Endothelial cell of umbilical vein (primary cell): ENCODE measurements at regions not wholly inside any gene's neighbourhood (a gene's known extent, or its start where the extent isn't known, plus 50 kb on each side); places are given as distances from the start of the nearest gene placed in this dataset.

Experiments used
- BruUV-seq: library from RNA; stranded (reverse); fragments of 400-500 nt; replicated peaks from 2 replicates; lab custom pipeline; 2021; lab: Mats Ljungman, UMichigan
- CTCF ChIA-PET: fragments of 300-600, 350-600 bp; sonication (Branson Sonifier 250); formaldehyde crosslinking; loops from one replicate; lab custom pipeline; 2021; ENCODE audit warnings: antibody characterized with exemption, inconsistent platforms; lab: Charles Lee
- POLR2A ChIA-PET: fragments of 300-600, 350-600 bp; sonication (Branson Sonifier 250); formaldehyde crosslinking; loops from one replicate; lab custom pipeline; 2021; ENCODE audit warnings: antibody characterized with exemption, inconsistent platforms; lab: Charles Lee
- DNase-seq: peaks from one replicate; pipeline ENCODE4 v3.0.0-alpha.2; 2011; ENCODE audit warnings: low read depth, low spot score
- FAIRE-seq: peaks from 2 replicates; lab custom pipeline; 2011; peaks lifted over from hg19 to GRCh38; lab: Jason Lieb, UNC
- H2AFZ ChIP-seq: 2 replicates; pipeline ENCODE4 v1.6.0; 2012; ENCODE audit warnings: low read depth, low read length, control low read depth, inconsistent platforms
- H3K27ac ChIP-seq: 2 replicates; pipeline ENCODE4 v1.5.1; 2011; ENCODE audit warnings: low read depth, mild to moderate bottlenecking, control low read depth, low read length, moderate library complexity; ENCODE audit not compliant: insufficient read depth
- H3K27me3 ChIP-seq, 2 experiments: 2 replicates each; pipeline versions ENCODE4 v1.6.0 to v1.6.1; 2011; ENCODE audit warnings: low read length in 2 of 2, mixed read lengths in 1 of 2; ENCODE audit not compliant: control insufficient read depth in 2 of 2, insufficient read depth in 2 of 2
- H3K36me3 ChIP-seq, 2 experiments: 2 replicates in 1 of 2; 3 replicates in 1 of 2; pipeline ENCODE4 v1.5.1; 2011; ENCODE audit warnings: low read length in 2 of 2, mild to moderate bottlenecking in 1 of 2, moderate library complexity in 1 of 2; ENCODE audit not compliant: control insufficient read depth in 2 of 2, insufficient read depth in 2 of 2; ENCODE audit errors: extremely low read depth in 1 of 2
- H3K4me1 ChIP-seq: 3 replicates; pipeline ENCODE4 v1.5.1; 2011; ENCODE audit warnings: mild to moderate bottlenecking, low read length; ENCODE audit not compliant: control insufficient read depth, insufficient read depth; ENCODE audit errors: extremely low read depth
- H3K4me2 ChIP-seq: 2 replicates; pipeline ENCODE4 v1.6.1; 2011; ENCODE audit warnings: low read length, control low read depth, mixed read lengths; ENCODE audit not compliant: insufficient read depth
- H3K4me3 ChIP-seq, 3 experiments: fragments of 200-600 bp in 1 of 3; sonication (generic), shearing (Covaris generic) in 1 of 3; replicated peaks in 1 of 3; 2 replicates each; pipeline ENCODE4 v1.5.1; 2011 to 2016; ENCODE audit warnings: control low read depth in 3 of 3, low read length in 3 of 3, mild to moderate bottlenecking in 2 of 3, inconsistent platforms in 1 of 3, low read depth in 1 of 3, moderate library complexity in 1 of 3; ENCODE audit not compliant: insufficient read depth in 1 of 3
- H3K79me2 ChIP-seq: 2 replicates; pipeline ENCODE4 v1.6.0; 2012; ENCODE audit warnings: low read length, inconsistent platforms; ENCODE audit not compliant: control insufficient read depth, insufficient read depth
- H3K9ac ChIP-seq: replicated peaks from 2 replicates; pipeline ENCODE3; 2011; ENCODE audit warnings: low read length, control low read depth; ENCODE audit not compliant: insufficient read depth; ENCODE audit errors: extremely low read depth
- H3K9me1 ChIP-seq: replicated peaks from 3 replicates; pipeline ENCODE4 v1.6.0; 2011; ENCODE audit warnings: mild to moderate bottlenecking, low read length; ENCODE audit not compliant: control insufficient read depth, insufficient read depth; ENCODE audit errors: extremely low read depth
- H3K9me3 ChIP-seq: replicated peaks from 2 replicates; pipeline ENCODE4 v1.5.1; 2012; ENCODE audit warnings: low read length, inconsistent platforms; ENCODE audit not compliant: control insufficient read depth, insufficient read depth
- H4K20me1 ChIP-seq: replicated peaks from 2 replicates; pipeline ENCODE3; 2011; ENCODE audit warnings: mild to moderate bottlenecking, low read length; ENCODE audit not compliant: control insufficient read depth, insufficient read depth; ENCODE audit errors: extremely low read depth
- CTCF ChIP-seq, 2 donors: IDR thresholded peaks; 1 replicate in 1 of 2; 2 replicates in 1 of 2; pipeline ENCODE4 v1.5.1; 2011; ENCODE audit warnings: low read length in 2 of 2, mild to moderate bottlenecking in 2 of 2, moderate library complexity in 2 of 2, control low read depth in 1 of 2, inconsistent platforms in 1 of 2, low read depth in 1 of 2; ENCODE audit not compliant: insufficient read depth in 1 of 2; ENCODE audit errors: extremely low read depth in 1 of 2
- EZH2 ChIP-seq: IDR thresholded peaks from 2 replicates; pipeline ENCODE4 v1.6.1; 2012; ENCODE audit warnings: borderline replicate concordance, low read depth, mild to moderate bottlenecking, moderate library complexity, low read length, inconsistent platforms; ENCODE audit not compliant: severe bottlenecking
- FOS ChIP-seq: IDR thresholded peaks from 2 replicates; pipeline ENCODE4 v1.6.1; 2011; ENCODE audit warnings: mild to moderate bottlenecking, low read length, moderate library complexity, borderline replicate concordance; ENCODE audit not compliant: insufficient read depth
- GATA2 ChIP-seq: IDR thresholded peaks from 2 replicates; pipeline ENCODE4 v1.7.0; 2011; ENCODE audit warnings: low read depth, mild to moderate bottlenecking, moderate library complexity, mixed read lengths, low read length; ENCODE audit not compliant: insufficient read length, insufficient read depth
- JUN ChIP-seq: IDR thresholded peaks from 2 replicates; pipeline ENCODE4 v1.6.1; 2011; ENCODE audit warnings: borderline replicate concordance, low read depth; ENCODE audit not compliant: insufficient read length, insufficient read depth
- MAX ChIP-seq: IDR thresholded peaks from 2 replicates; pipeline ENCODE4 v1.6.1; 2011; ENCODE audit not compliant: insufficient read depth, insufficient read length
- MYC ChIP-seq: IDR thresholded peaks from one replicate; pipeline ENCODE4 v1.6.1; 2011; ENCODE audit warnings: mild to moderate bottlenecking, low read depth, low read length
- POLR2A ChIP-seq: IDR thresholded peaks from 2 replicates; pipeline ENCODE4 v1.6.1; 2012; ENCODE audit warnings: low read depth, mild to moderate bottlenecking, control low read depth, low read length
- POLR2AphosphoS5 ChIP-seq: IDR thresholded peaks from 2 replicates; pipeline ENCODE4 v1.6.1; 2012; ENCODE audit warnings: low read depth, mild to moderate bottlenecking, control low read depth, low read length, moderate library complexity; ENCODE audit not compliant: insufficient read depth
- dilution Hi-C: fragments of 300-500 bp; cut with MboI; formaldehyde crosslinking; loops from one replicate; pipeline ENCODE4 v1.15.0; 2019; ENCODE audit warnings: low sequenced_read_pairs; ENCODE audit not compliant: extremely low pct_ligation_motif_present
- intact Hi-C: fragments of 100-400 bp; cut with micrococcal nuclease; formaldehyde crosslinking; loops from one replicate; pipeline ENCODE4 v1.10.0; 2022

DNA sequence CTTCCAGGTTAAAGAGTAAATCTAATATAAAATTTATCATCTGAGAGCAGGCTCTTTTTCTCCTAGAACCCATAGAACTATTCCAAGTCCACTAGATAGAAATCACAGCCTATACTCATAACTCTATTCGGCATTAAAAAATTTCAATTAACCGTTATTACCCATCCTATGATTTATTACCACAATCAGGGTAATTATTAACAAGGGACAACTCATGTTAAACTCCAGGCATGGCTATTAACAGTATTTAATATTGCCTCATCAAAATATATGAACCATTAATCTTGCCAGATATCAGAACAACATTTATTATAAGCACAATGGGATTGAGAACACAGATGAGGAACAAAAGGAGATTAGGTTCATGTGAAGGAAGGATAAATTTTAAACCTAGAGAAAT is 136.8 kb upstream of the RIOK3 start:
- Histone ChIP-seq H3K36me3 (no peaks in the 10 kb centered on the region), H3K9me1 (no peaks in the 10 kb centered on the region), H3K4me2 (no peak overlapping the region), H4K20me1 (no peaks in the 10 kb centered on the region), H3K4me3 (no peak overlapping the region), H3K27ac (no peak overlapping the region), H2AFZ (no peak overlapping the region), H3K9me3 (no peaks in the 10 kb centered on the region), H3K27me3 (no peaks in the 10 kb centered on the region), H3K4me1 (peaks cover 18% of the 10 kb centered on the region), H3K9ac (no peak overlapping the region), H3K79me2 (no peaks in the 10 kb centered on the region)
- intact Hi-C loops (loop anchor here (10.0 kb wide), 1 partner anchor 182 kb away; the partner anchor contains the start of gene CABLES1), dilution Hi-C loops (no loop called here)
- BruUV-seq = no TSS peak
- DNase-seq = no peak
- FAIRE-seq = no peak
- ChIA-PET CTCF (no interaction called here), POLR2A (no interaction called here)
- TF ChIP-seq JUN (no peak), FOS (no peak), MAX (no peak), CTCF (IDR thresholded peaks at IDR 0.05; ENCODE audit: extremely low read depth in 1 of 2, insufficient read depth in 1 of 2, low read depth in 1 of 2, low read length in 2 of 2) (no peak), POLR2AphosphoS5 (no peak), MYC (no peak), GATA2 (no peak), EZH2 (no peak), POLR2A (no peak)
